Endothelial cell of umbilical vein (primary cell): ENCODE measurements at regions not wholly inside any gene's neighbourhood (a gene's known extent, or its start where the extent isn't known, plus 50 kb on each side); places are given as distances from the start of the nearest gene placed in this dataset.
A peak's percentile ranks its signal among the peaks of the same experiment; 100 is the strongest.

Experiments used
- BruUV-seq: library from RNA; stranded (reverse); fragments of 400-500 nt; replicated peaks from 2 replicates; lab custom pipeline; 2021; lab: Mats Ljungman, UMichigan
- CTCF ChIA-PET: fragments of 300-600, 350-600 bp; sonication (Branson Sonifier 250); formaldehyde crosslinking; loops from one replicate; lab custom pipeline; 2021; ENCODE audit warnings: antibody characterized with exemption, inconsistent platforms; lab: Charles Lee
- POLR2A ChIA-PET: fragments of 300-600, 350-600 bp; sonication (Branson Sonifier 250); formaldehyde crosslinking; loops from one replicate; lab custom pipeline; 2021; ENCODE audit warnings: antibody characterized with exemption, inconsistent platforms; lab: Charles Lee
- DNase-seq: peaks from one replicate; pipeline ENCODE4 v3.0.0-alpha.2; 2011; ENCODE audit warnings: low read depth, low spot score
- FAIRE-seq: peaks from 2 replicates; lab custom pipeline; 2011; peaks lifted over from hg19 to GRCh38; lab: Jason Lieb, UNC
- H2AFZ ChIP-seq: 2 replicates; pipeline ENCODE4 v1.6.0; 2012; ENCODE audit warnings: low read depth, low read length, control low read depth, inconsistent platforms
- H3K27ac ChIP-seq: 2 replicates; pipeline ENCODE4 v1.5.1; 2011; ENCODE audit warnings: low read depth, mild to moderate bottlenecking, control low read depth, low read length, moderate library complexity; ENCODE audit not compliant: insufficient read depth
- H3K27me3 ChIP-seq, 2 experiments: 2 replicates each; pipeline versions ENCODE4 v1.6.0 to v1.6.1; 2011; ENCODE audit warnings: low read length in 2 of 2, mixed read lengths in 1 of 2; ENCODE audit not compliant: control insufficient read depth in 2 of 2, insufficient read depth in 2 of 2
- H3K36me3 ChIP-seq, 2 experiments: 2 replicates in 1 of 2; 3 replicates in 1 of 2; pipeline ENCODE4 v1.5.1; 2011; ENCODE audit warnings: low read length in 2 of 2, mild to moderate bottlenecking in 1 of 2, moderate library complexity in 1 of 2; ENCODE audit not compliant: control insufficient read depth in 2 of 2, insufficient read depth in 2 of 2; ENCODE audit errors: extremely low read depth in 1 of 2
- H3K4me1 ChIP-seq: 3 replicates; pipeline ENCODE4 v1.5.1; 2011; ENCODE audit warnings: mild to moderate bottlenecking, low read length; ENCODE audit not compliant: control insufficient read depth, insufficient read depth; ENCODE audit errors: extremely low read depth
- H3K4me2 ChIP-seq: 2 replicates; pipeline ENCODE4 v1.6.1; 2011; ENCODE audit warnings: low read length, control low read depth, mixed read lengths; ENCODE audit not compliant: insufficient read depth
- H3K4me3 ChIP-seq, 3 experiments: fragments of 200-600 bp in 1 of 3; sonication (generic), shearing (Covaris generic) in 1 of 3; replicated peaks in 1 of 3; 2 replicates each; pipeline ENCODE4 v1.5.1; 2011 to 2016; ENCODE audit warnings: control low read depth in 3 of 3, low read length in 3 of 3, mild to moderate bottlenecking in 2 of 3, inconsistent platforms in 1 of 3, low read depth in 1 of 3, moderate library complexity in 1 of 3; ENCODE audit not compliant: insufficient read depth in 1 of 3
- H3K79me2 ChIP-seq: 2 replicates; pipeline ENCODE4 v1.6.0; 2012; ENCODE audit warnings: low read length, inconsistent platforms; ENCODE audit not compliant: control insufficient read depth, insufficient read depth
- H3K9ac ChIP-seq: replicated peaks from 2 replicates; pipeline ENCODE3; 2011; ENCODE audit warnings: low read length, control low read depth; ENCODE audit not compliant: insufficient read depth; ENCODE audit errors: extremely low read depth
- H3K9me1 ChIP-seq: replicated peaks from 3 replicates; pipeline ENCODE4 v1.6.0; 2011; ENCODE audit warnings: mild to moderate bottlenecking, low read length; ENCODE audit not compliant: control insufficient read depth, insufficient read depth; ENCODE audit errors: extremely low read depth
- H3K9me3 ChIP-seq: replicated peaks from 2 replicates; pipeline ENCODE4 v1.5.1; 2012; ENCODE audit warnings: low read length, inconsistent platforms; ENCODE audit not compliant: control insufficient read depth, insufficient read depth
- H4K20me1 ChIP-seq: replicated peaks from 2 replicates; pipeline ENCODE3; 2011; ENCODE audit warnings: mild to moderate bottlenecking, low read length; ENCODE audit not compliant: control insufficient read depth, insufficient read depth; ENCODE audit errors: extremely low read depth
- CTCF ChIP-seq, 2 donors: IDR thresholded peaks; 1 replicate in 1 of 2; 2 replicates in 1 of 2; pipeline ENCODE4 v1.5.1; 2011; ENCODE audit warnings: low read length in 2 of 2, mild to moderate bottlenecking in 2 of 2, moderate library complexity in 2 of 2, control low read depth in 1 of 2, inconsistent platforms in 1 of 2, low read depth in 1 of 2; ENCODE audit not compliant: insufficient read depth in 1 of 2; ENCODE audit errors: extremely low read depth in 1 of 2
- EZH2 ChIP-seq: IDR thresholded peaks from 2 replicates; pipeline ENCODE4 v1.6.1; 2012; ENCODE audit warnings: borderline replicate concordance, low read depth, mild to moderate bottlenecking, moderate library complexity, low read length, inconsistent platforms; ENCODE audit not compliant: severe bottlenecking
- FOS ChIP-seq: IDR thresholded peaks from 2 replicates; pipeline ENCODE4 v1.6.1; 2011; ENCODE audit warnings: mild to moderate bottlenecking, low read length, moderate library complexity, borderline replicate concordance; ENCODE audit not compliant: insufficient read depth
- GATA2 ChIP-seq: IDR thresholded peaks from 2 replicates; pipeline ENCODE4 v1.7.0; 2011; ENCODE audit warnings: low read depth, mild to moderate bottlenecking, moderate library complexity, mixed read lengths, low read length; ENCODE audit not compliant: insufficient read length, insufficient read depth
- JUN ChIP-seq: IDR thresholded peaks from 2 replicates; pipeline ENCODE4 v1.6.1; 2011; ENCODE audit warnings: borderline replicate concordance, low read depth; ENCODE audit not compliant: insufficient read length, insufficient read depth
- MAX ChIP-seq: IDR thresholded peaks from 2 replicates; pipeline ENCODE4 v1.6.1; 2011; ENCODE audit not compliant: insufficient read depth, insufficient read length
- MYC ChIP-seq: IDR thresholded peaks from one replicate; pipeline ENCODE4 v1.6.1; 2011; ENCODE audit warnings: mild to moderate bottlenecking, low read depth, low read length
- POLR2A ChIP-seq: IDR thresholded peaks from 2 replicates; pipeline ENCODE4 v1.6.1; 2012; ENCODE audit warnings: low read depth, mild to moderate bottlenecking, control low read depth, low read length
- dilution Hi-C: fragments of 300-500 bp; cut with MboI; formaldehyde crosslinking; loops from one replicate; pipeline ENCODE4 v1.15.0; 2019; ENCODE audit warnings: low sequenced_read_pairs; ENCODE audit not compliant: extremely low pct_ligation_motif_present
- intact Hi-C: fragments of 100-400 bp; cut with micrococcal nuclease; formaldehyde crosslinking; loops from one replicate; pipeline ENCODE4 v1.10.0; 2022

- H3K4me2 ChIP-seq, result no peak overlapping the region
- CTCF ChIA-PET, result interaction anchor here (0.7 to 2.6 kb wide), 12 partner anchors 10 to 1751 kb away, joined by 3 to 35 read pairs (median 6); no protein-coding TSS in a partner anchor
- no peak overlapping the region for H2AFZ ChIP-seq
- BruUV-seq, result no TSS peak
- no peak for TF ChIP-seq EZH2
- TF ChIP-seq CTCF (IDR thresholded peaks at IDR 0.05; ENCODE audit: extremely low read depth in 1 of 2, insufficient read depth in 1 of 2, low read depth in 1 of 2, low read length in 2 of 2), result peak; percentile 71 to 74
- POLR2A ChIA-PET, result no interaction called here
- H4K20me1 ChIP-seq, result no peaks in the 10 kb centered on the region
- no peaks in the 10 kb centered on the region for H3K79me2 ChIP-seq
- FAIRE-seq (peak; percentile 68), DNase-seq (peak; percentile 36)
- no peaks in the 10 kb centered on the region for H3K36me3 ChIP-seq
- no peaks in the 10 kb centered on the region for H3K9me1 ChIP-seq
- intact Hi-C loops, result loop anchor here (2.0 to 10.0 kb wide), 2 partner anchors 553 to 1489 kb away; no protein-coding TSS in a partner anchor
- H3K4me3 ChIP-seq, result no peak overlapping the region
- no peaks in the 10 kb centered on the region for H3K27me3 ChIP-seq
- H3K9me3 ChIP-seq, result no peaks in the 10 kb centered on the region
- H3K9ac ChIP-seq, result no peak overlapping the region
- peaks cover 6% of the 10 kb centered on the region for H3K4me1 ChIP-seq
- dilution Hi-C loops, result no loop called here
- no peak overlapping the region for H3K27ac ChIP-seq
These were observed 79.8 kb upstream of the CHD6 start for GRCh38 chr20:41697861-41698559.

- Histone ChIP-seq H3K36me3 (no peaks in the 10 kb centered on the region), H3K27ac (no peak overlapping the region), H3K9me3 (no peaks in the 10 kb centered on the region), H3K4me2 (no peak overlapping the region), H3K4me1 (peaks cover 8% of the 10 kb centered on the region), H3K9me1 (no peaks in the 10 kb centered on the region), H4K20me1 (no peaks in the 10 kb centered on the region), H2AFZ (no peak overlapping the region), H3K4me3 (no peak overlapping the region), H3K9ac (no peak overlapping the region), H3K27me3 (no peaks in the 10 kb centered on the region), H3K79me2 (no peaks in the 10 kb centered on the region)
- DNase-seq (no peak), FAIRE-seq (no peak)
- POLR2A ChIA-PET, result no interaction called here
- dilution Hi-C loops, result no loop called here
- intact Hi-C loops, result loop anchor here (10.0 kb wide), 1 partner anchor 552 kb away; no protein-coding TSS in a partner anchor
- BruUV-seq, result no TSS peak
- CTCF ChIA-PET, result interaction anchor here (0.6 to 1.6 kb wide), 3 partner anchors 9 to 1713 kb away, joined by 3 to 6 read pairs (median 3); no protein-coding TSS in a partner anchor
- TF ChIP-seq GATA2 (no peak), MAX (no peak), POLR2A (no peak), CTCF (IDR thresholded peaks at IDR 0.05; ENCODE audit: extremely low read depth in 1 of 2, insufficient read depth in 1 of 2, low read depth in 1 of 2, low read length in 2 of 2) (no peak), MYC (no peak), FOS (no peak), EZH2 (no peak), JUN (no peak)
These were observed 78.3 kb upstream of the CHD6 start for GRCh38 chr20:41696428-41696827.
